C1 segment of cervical spinal cord (tissue), 14 donors: ENCODE measurements at regions not wholly inside any gene's neighbourhood (a gene's known extent, or its start where the extent isn't known, plus 50 kb on each side); places are given as distances from the start of the nearest gene placed in this dataset.
A peak's percentile ranks its signal among the peaks of the same experiment; 100 is the strongest.
"Not testable (repeated sequence)": the region's sequence is repeated elsewhere in the genome, so short reads cannot be mapped to it uniquely, and the experiment has no call there.

ENCODE experiments used
- DNase-seq, 14 donors: peaks; one replicate each; lab custom pipeline; 2025; lab: John Stamatoyannopoulos, UW

DNA sequence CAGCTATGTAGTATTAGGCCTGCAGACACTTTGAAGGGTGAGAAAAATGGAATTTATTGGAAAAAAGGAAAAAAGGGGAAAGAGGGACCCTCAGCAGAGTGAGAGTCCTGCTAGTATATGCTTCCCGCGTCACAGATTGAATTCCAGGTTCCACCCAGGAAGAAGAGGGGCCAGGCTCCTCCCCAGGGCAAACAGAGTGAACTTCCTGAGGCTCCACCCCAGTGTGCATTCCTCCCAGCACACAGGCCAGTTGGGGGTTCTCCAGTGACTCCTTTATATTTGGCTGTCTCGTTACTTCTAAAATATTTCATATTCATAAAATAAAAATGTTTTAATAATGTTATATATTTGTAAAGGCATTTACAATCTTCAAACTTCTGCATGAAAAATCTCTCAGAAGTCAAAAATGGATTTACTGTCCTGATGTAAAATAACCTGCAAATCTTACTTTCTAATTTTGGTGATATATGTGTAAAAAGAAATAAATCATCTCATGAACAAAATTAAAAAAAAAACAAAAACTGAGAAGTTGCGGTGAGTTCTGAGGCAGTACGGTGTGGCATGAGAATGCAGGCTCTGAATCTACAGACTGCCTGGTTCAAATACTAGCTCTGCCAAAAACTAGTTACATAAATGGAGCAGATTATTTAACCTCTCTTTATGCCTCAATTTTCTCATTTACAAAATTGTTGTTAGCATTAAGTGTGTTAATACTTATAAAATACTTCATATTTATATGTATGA lies 175.8 kb upstream of the P2RY1 start:
- DNase-seq, result no peak

- no peak for DNase-seq
Measured at GRCh38 chr3:152662157-152662556, 172.8 kb upstream of the P2RY1 start.

DNA sequence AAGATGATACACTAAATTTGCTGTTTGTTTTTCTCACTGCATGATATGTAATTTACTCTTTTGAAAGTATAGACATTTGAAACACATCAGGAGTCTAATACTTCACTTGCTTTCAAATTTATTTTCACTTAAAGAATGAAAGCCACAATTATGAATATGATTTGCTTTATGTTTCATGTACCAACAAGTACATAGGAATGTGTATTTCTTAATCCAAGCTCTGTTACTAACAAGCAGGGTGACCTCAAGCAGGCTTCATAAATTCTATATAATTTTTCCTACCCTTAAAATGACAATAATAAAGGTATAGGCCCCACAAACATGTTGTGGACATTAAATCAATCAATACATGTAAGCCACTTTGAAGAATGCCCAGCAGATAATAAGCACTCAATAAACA lies 170.2 kb upstream of the P2RY1 start:
- no peak for DNase-seq

DNA sequence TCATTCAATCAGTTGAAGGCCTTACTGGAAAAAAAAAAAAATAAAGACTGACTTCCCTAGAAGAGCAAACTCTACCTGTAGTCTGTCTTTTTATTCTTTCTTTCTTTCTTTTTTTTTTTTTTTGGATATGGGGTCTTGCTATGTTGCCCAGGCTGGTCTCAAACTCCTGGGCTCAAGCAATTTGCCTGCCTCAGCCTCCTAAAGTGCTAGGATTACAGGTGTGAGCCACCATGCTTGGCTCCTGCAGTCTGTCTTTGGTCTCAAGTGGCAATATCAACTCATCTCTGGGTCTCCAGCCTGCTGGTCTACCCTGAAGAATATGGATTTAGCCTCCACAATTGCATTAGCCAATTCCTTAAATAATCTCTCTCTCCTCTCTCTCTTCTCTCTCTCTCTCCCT lies 167.7 kb upstream of the P2RY1 start:
- no peak for DNase-seq

GRCh38 chr3:152669560-152669959 lies 165.4 kb upstream of the P2RY1 start:
- DNase-seq, result no peak

- peak in 1 of 14 donors; percentile 9 for DNase-seq
Measured at GRCh38 chr3:152671446-152672319, 163.2 kb upstream of the P2RY1 start.

GRCh38 chr3:152672320-152672649 lies 162.6 kb upstream of the P2RY1 start:
- no peak for DNase-seq

GRCh38 chr3:152676810-152677379 lies 158.0 kb upstream of the P2RY1 start:
- DNase-seq, result no peak

- no peak for DNase-seq
Measured at GRCh38 chr3:152677491-152677890, 157.4 kb upstream of the P2RY1 start.

- no peak for DNase-seq
Measured at GRCh38 chr3:152682477-152682876, 152.5 kb upstream of the P2RY1 start.

DNA sequence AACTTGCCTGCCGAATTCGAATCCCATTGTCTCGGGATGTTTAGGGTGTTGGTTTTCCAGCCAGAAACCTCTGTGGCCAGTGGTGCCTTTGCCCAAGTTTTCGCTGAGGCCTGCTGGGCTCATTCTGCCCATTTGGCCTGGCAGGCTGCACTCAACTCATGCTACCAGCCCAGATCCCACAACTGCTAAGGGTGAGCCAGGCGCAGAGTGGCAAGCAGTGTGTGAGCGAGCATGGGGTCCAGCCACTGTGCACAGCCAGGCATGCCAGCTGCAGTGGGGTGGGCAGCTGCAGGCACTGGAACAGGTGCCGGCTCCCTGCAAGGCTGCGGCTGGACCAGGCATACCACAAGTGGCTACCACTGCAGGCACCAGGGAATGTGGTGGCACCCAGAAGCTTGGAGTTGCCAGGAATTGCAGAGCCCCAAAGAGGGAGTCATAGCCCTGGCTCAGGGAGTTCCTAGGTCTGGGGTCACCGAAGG lies 151.4 kb upstream of the P2RY1 start:
- DNase-seq, result no peak

DNA sequence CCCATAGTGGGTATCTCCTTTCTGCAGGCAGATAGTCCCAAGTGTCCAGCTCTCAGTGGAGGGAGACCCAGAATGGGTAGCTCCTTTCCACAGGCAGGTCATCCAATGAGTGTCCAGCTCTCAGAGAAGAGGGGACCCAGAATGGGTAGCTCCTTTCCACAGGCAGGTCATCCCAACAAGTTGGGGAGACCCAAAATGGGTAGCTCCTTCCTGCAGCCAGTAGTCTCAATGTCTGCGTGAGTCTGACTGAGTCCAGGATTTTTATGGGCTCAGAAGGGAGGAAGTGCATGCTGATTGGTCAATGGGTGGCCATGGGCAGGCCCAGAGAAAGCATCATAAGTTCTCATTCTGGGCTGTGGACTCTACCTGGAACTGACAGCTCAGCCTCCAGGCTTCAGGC lies 150.7 kb upstream of the P2RY1 start:
- no peak for DNase-seq

- DNase-seq, result no peak
Measured at GRCh38 chr3:152688313-152688712, 146.6 kb upstream of the P2RY1 start.

- DNase-seq, result not testable (repeated sequence)
Measured at GRCh38 chr3:152692326-152692725, 142.6 kb upstream of the P2RY1 start.

DNA sequence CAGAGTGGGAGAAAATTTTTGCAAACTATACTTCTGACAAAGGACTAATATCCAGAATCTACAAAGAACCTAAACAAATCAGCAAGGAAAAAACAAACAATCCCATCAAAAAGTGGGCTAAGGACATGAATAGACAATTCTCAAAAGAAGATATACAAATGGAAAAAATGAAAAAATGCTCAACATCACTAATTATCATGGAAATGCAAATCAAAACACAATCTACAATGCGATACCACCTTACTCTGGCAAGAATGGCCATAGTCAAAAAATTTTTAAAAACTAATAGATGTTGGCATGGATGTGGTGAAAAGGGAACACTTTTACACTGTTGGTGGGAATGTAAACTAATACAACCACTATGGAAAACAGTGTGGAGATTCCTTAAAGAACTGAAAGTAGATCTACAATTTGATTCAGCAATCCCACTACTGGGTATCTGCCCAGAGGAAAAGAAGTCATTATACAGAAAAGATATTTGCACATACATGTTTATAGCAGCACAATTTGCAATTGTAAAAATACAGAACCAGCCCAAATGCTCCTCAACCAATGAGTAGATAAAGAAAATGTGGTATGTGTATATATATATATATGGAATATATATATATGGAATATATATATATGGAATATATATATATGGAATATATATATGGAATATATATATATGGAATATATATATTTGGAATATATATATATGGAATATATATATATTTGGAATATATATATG lies 141.2 kb upstream of the P2RY1 start:
- not testable (repeated sequence) for DNase-seq

- DNase-seq, result no peak
Measured at GRCh38 chr3:152695840-152696239, 139.1 kb upstream of the P2RY1 start.

GRCh38 chr3:152696962-152697361 lies 138.0 kb upstream of the P2RY1 start:
- no peak for DNase-seq

DNA sequence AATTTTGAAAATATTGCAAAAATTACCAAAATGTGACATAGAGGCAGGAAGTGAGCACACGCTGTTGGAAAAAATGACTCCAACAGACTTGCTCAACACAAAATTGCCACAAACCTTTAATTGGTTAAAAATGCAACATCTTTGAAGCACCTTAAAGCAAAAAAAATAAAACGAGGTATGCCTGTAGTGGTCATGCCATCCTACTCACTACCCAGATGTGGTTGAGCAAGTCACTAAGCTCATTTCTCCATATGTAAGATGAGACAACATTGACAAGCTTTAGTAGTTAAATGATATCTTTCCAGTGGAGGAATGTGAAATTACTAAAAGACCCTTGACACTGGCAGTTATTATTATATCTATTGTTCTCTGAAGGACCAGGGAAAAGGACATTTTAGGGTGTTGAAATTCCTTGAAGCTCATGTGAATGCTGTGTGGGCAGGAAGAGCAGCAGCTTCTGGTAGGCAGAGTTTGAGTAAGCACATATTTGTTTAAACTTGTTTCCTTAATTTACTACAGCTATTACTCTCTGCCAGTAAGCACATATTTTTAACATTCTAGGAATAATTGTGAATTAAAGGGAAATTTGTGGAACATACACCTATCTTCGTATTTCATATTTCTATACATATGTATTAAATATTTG lies 131.6 kb upstream of the P2RY1 start:
- DNase-seq, result no peak

DNA sequence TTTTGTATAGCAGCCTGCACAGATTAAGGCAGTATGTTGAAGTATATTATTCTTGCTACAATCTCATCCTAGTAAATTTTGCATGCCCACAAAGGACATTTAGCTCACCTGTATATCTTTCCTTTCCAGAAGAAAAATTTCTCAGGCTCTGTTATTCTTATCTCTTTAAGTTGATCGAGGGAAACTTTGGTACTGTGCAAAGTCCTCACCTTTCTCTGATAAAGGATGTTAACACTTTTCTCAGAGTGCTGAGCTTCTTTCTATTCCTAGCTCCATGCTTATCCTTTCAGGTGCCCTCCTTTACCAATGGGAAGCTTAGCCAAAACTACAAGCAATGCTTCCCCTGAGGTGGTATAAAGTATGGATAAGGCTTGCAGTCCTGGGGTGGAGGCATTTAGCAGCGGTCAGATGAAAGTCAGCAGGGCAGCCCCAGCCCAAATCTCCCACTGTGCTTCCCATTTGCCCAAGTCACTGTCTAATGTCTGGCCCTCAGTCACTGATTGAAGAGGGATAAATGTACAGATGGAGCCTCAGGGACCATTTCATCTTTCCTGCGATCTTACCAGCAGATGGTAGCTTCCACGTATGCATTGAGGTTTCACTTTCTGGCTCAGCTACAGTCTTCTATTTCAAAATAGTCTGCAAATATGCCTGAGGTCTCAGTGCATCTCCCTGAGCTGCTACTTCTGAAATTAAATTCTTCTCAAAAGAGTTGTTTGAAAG lies 127.8 kb upstream of the P2RY1 start:
- no peak for DNase-seq

DNA sequence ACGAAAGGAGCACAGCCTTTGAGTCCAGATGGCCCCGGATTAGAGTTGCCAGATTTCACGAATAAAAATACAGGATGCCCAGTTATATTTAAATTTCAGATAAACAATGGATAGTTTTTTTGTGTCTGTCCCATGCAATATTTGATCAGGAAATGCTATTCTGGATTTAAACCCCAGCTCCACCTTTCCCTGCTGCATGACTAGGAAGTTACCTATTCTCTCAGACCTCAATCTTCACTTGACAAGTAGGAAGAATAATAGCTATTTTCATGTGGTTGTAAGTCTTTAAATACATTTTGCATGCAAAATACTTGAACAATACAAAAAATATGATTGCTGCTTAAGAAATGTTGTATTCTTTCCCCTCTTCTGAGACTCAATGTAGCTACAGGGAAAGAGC lies 125.3 kb upstream of the P2RY1 start:
- no peak for DNase-seq

DNA sequence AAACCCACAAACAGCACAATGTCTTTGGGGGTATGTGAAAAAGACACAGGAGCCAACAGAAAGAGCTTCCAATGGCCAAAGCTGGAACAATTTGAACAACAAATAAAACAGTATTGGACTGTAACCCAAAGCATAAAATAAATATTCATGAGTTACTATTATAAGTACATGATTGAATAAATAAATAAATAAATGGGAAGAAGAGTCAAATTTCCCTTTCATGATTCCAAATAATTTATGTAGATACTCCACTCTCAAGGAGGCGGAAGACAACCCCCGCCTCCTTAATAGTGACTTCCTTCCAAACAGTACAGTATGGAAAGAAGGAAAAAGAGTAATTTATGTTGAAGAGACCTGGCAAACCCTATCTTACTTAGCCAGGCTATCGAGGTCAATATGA lies 124.4 kb upstream of the P2RY1 start:
- DNase-seq, result no peak
